ENCODE measurements at regions not wholly inside any gene's neighbourhood (a gene's known extent, or its start where the extent isn't known, plus 50 kb on each side); places are given as distances from the start of the nearest gene placed in this dataset.

- Histone ChIP-seq H3K27ac (ENCODE audit: low read depth, low read length) (no peak overlapping the region), H3K79me2 (ENCODE audit: control insufficient read depth in 1 of 2, insufficient read depth in 2 of 2, low read length in 2 of 2) (no peaks in the 10 kb centered on the region), H3K18ac (ENCODE audit: extremely low read depth, low read length) (no peak overlapping the region), H2BK20ac (ENCODE audit: low read length) (no peak overlapping the region), H3K36me3 (ENCODE audit: control insufficient read depth in 2 of 4, insufficient read depth in 4 of 4, low read length in 3 of 4) (no peaks in the 10 kb centered on the region), H3K4ac (replicated peaks; ENCODE audit: insufficient read length, low read depth, low read length) (no peak overlapping the region), H3K23me2 (ENCODE audit: low read depth, low read length) (no peaks in the 10 kb centered on the region), H3K56ac (replicated peaks; ENCODE audit: insufficient read length, low read depth, low read length) (no peak overlapping the region), H2BK12ac (ENCODE audit: low read depth, low read length) (no peak overlapping the region), H4K20me1 (replicated peaks in 1 of 2; ENCODE audit: control insufficient read depth in 1 of 2, insufficient read depth in 2 of 2, low read length in 2 of 2) (no peaks in the 10 kb centered on the region), H3K4me2 (ENCODE audit: insufficient read depth in 1 of 2, low read depth in 2 of 2, low read length in 2 of 2) (no peak overlapping the region), H3K79me1 (ENCODE audit: low read depth, low read length) (no peaks in the 10 kb centered on the region), H2AK5ac (ENCODE audit: low read depth, low read length) (no peak overlapping the region), H3K4me1 (replicated peaks in 1 of 4; ENCODE audit: control insufficient read depth in 3 of 4, insufficient read depth in 4 of 4, low read length in 3 of 4) (no peaks in the 10 kb centered on the region), H3K23ac (ENCODE audit: insufficient read length) (no peak overlapping the region), H4K5ac (ENCODE audit: insufficient read length, low read depth, low read length) (no peak overlapping the region), H4K8ac (ENCODE audit: extremely low read depth, insufficient read depth, low read length) (no peak overlapping the region), H3K4me3 (ENCODE audit: extremely low read depth in 1 of 4, insufficient read depth in 2 of 4, low read depth in 3 of 4, low read length in 4 of 4) (no peak overlapping the region), H3K9ac (replicated peaks in 1 of 4; ENCODE audit: extremely low read depth in 1 of 4, low read depth in 3 of 4, low read length in 3 of 4) (no peak overlapping the region), H3K27me3 (replicated peaks in 1 of 4; ENCODE audit: control insufficient read depth in 3 of 4, extremely low read depth in 1 of 4, insufficient read depth in 3 of 4, low read length in 3 of 4) (no peaks in the 10 kb centered on the region), H2BK5ac (ENCODE audit: low read depth, low read length) (no peak overlapping the region), H3K14ac (ENCODE audit: insufficient read length) (no peak overlapping the region), H2BK120ac (replicated peaks; ENCODE audit: low read depth, low read length) (no peak overlapping the region), H4K91ac (replicated peaks; ENCODE audit: insufficient read length, low read length) (no peak overlapping the region), H2BK15ac (ENCODE audit: low read length) (no peak overlapping the region), H2AFZ (ENCODE audit: low read length) (no peak overlapping the region), H3K9me3 (ENCODE audit: insufficient read depth in 2 of 2, low read depth in 1 of 2, low read length in 1 of 2) (no peaks in the 10 kb centered on the region)
- TF ChIP-seq TEAD4 (IDR thresholded peaks at IDR 0.05; ENCODE audit: low read depth, low read length) (no peak), BCL11A (IDR thresholded peaks at IDR 0.05; ENCODE audit: low read depth in 2 of 2, low read length in 2 of 2) (no peak), SP1 (IDR thresholded peaks at IDR 0.05; ENCODE audit: low read depth, low read length) (no peak), KDM1A (IDR thresholded peaks at IDR 0.05; ENCODE audit: borderline replicate concordance, low read length) (no peak), MAFK (IDR thresholded peaks at IDR 0.05; ENCODE audit: low read depth, low read length) (no peak), HDAC2 (IDR thresholded peaks at IDR 0.05; ENCODE audit: borderline replicate concordance in 1 of 2, low read depth in 2 of 2, low read length in 2 of 2) (no peak), RBBP5 (IDR thresholded peaks at IDR 0.05; ENCODE audit: borderline replicate concordance, low read depth, low read length) (no peak), GTF2F1 (IDR thresholded peaks at IDR 0.05; ENCODE audit: borderline replicate concordance, low read depth, low read length) (no peak), HDAC6 (IDR thresholded peaks at IDR 0.05; ENCODE audit: low read depth, low read length) (no peak), RFX5 (IDR thresholded peaks at IDR 0.05; ENCODE audit: borderline replicate concordance, low read depth, low read length) (no peak)
- DNase-seq (ENCODE audit: low read depth in 1 of 2, low spot score in 2 of 2) (no peak), FAIRE-seq (no peak)
- CTCF ChIA-PET (ENCODE audit: partially characterized antibody): no interaction called here
- POLR2A ChIA-PET (ENCODE audit: partially characterized antibody): no interaction called here
- WGBS, 2 experiments (ENCODE audit: extremely low coverage in 1 of 2, insufficient coverage in 1 of 2, insufficient read length in 1 of 2, insufficient replicate concordance in 2 of 2, low coverage in 1 of 2, low lambda C conversion rate in 2 of 2, missing lambda C conversion rate in 1 of 2): 93% methylated on average over 1 of the region's 1 CpG; no CpG with 5 or more reads in 1 of the 2 experiments
Observed at GRCh38 chr13:68745502-68745901, 1362.1 kb upstream of the ATXN8OS start.

All from H1 (cell line).